ENCODE measurements at regions not wholly inside any gene's neighbourhood (a gene's known extent, or its start where the extent isn't known, plus 50 kb on each side); places are given as distances from the start of the nearest gene placed in this dataset.

DNA sequence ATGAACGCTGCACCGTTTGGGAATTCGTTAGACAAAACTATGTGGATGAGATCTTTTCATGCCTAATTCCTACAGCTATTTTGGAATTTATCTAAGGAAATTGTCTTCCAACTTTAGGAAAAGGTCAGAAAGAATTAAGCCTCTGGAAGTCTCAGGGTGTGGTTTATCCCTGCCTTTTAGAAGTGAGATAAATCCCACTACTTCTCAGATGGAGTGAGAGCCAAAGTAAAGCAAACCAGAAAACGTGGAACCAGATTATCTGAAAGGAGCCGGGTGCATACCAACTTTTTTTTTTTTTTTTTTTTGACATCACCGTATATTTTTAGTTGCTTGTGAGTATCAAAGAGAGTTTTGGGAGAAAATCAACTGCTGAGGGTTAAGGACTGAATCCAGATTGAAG is 79.6 kb downstream of the VCX2 start:
- in situ Hi-C loops (cut with HindIII; ENCODE audit: low pct_unique_long_range_greater_than_20kb, low sequenced_read_pairs) (no loop called here), intact Hi-C loops (cut with micrococcal nuclease; ENCODE audit: unreplicated experiment) (no loop called here)
- no TSS peak for BruUV-seq (replicated peaks)

DNA sequence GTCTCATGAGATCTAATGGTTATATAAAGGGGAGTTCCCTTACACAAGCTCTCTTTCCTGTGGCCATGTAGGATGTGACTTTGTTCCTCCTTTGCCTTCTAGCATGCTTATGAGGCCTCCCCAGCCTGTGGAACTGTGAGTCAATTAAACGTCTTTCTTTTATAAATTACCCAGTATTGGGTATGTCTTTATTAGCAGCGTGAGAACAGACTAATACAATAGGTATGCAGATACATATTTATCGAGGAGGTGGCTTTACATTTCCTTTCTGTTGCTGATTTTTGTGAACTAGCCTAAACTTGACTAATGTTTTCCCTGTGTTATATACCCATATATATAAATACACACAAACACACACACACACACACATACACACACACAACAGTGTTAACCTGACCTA is 80.2 kb downstream of the VCX2 start:
- intact Hi-C loops (cut with micrococcal nuclease; ENCODE audit: unreplicated experiment) (no loop called here), in situ Hi-C loops (cut with HindIII; ENCODE audit: low pct_unique_long_range_greater_than_20kb, low sequenced_read_pairs) (no loop called here)
- H3K9me3 ChIP-seq (ENCODE audit: control insufficient read depth, insufficient read depth, low read depth, low read length), result no peaks in the 10 kb centered on the region
- DNase-seq (ENCODE audit: low read depth, low spot score) (no peak), ATAC-seq (no peak)
- no peaks in the 10 kb centered on the region for H3K27me3 ChIP-seq (ENCODE audit: control insufficient read depth, insufficient read depth, low read length)
- no peaks in the 10 kb centered on the region for H3K4me1 ChIP-seq (ENCODE audit: control insufficient read depth, insufficient read depth, low read length)
- TF ChIP-seq POLR2AphosphoS5 (IDR thresholded peaks at IDR 0.05; ENCODE audit: low read depth, low read length), result no peak
- TF ChIP-seq, protein P1, sequence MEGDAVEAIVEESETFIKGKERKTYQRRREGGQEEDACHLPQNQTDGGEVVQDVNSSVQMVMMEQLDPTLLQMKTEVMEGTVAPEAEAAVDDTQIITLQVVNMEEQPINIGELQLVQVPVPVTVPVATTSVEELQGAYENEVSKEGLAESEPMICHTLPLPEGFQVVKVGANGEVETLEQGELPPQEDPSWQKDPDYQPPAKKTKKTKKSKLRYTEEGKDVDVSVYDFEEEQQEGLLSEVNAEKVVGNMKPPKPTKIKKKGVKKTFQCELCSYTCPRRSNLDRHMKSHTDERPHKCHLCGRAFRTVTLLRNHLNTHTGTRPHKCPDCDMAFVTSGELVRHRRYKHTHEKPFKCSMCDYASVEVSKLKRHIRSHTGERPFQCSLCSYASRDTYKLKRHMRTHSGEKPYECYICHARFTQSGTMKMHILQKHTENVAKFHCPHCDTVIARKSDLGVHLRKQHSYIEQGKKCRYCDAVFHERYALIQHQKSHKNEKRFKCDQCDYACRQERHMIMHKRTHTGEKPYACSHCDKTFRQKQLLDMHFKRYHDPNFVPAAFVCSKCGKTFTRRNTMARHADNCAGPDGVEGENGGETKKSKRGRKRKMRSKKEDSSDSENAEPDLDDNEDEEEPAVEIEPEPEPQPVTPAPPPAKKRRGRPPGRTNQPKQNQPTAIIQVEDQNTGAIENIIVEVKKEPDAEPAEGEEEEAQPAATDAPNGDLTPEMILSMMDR (IDR thresholded peaks at IDR 0.05), result no peak
- TF ChIP-seq SIN3A (IDR thresholded peaks at IDR 0.05; ENCODE audit: borderline replicate concordance, insufficient read depth, low read depth, low read length), result no peak
- TF ChIP-seq TCF7L2 (IDR thresholded peaks at IDR 0.05; ENCODE audit: low read depth, low read length), result no peak
- TF ChIP-seq, protein P2, sequence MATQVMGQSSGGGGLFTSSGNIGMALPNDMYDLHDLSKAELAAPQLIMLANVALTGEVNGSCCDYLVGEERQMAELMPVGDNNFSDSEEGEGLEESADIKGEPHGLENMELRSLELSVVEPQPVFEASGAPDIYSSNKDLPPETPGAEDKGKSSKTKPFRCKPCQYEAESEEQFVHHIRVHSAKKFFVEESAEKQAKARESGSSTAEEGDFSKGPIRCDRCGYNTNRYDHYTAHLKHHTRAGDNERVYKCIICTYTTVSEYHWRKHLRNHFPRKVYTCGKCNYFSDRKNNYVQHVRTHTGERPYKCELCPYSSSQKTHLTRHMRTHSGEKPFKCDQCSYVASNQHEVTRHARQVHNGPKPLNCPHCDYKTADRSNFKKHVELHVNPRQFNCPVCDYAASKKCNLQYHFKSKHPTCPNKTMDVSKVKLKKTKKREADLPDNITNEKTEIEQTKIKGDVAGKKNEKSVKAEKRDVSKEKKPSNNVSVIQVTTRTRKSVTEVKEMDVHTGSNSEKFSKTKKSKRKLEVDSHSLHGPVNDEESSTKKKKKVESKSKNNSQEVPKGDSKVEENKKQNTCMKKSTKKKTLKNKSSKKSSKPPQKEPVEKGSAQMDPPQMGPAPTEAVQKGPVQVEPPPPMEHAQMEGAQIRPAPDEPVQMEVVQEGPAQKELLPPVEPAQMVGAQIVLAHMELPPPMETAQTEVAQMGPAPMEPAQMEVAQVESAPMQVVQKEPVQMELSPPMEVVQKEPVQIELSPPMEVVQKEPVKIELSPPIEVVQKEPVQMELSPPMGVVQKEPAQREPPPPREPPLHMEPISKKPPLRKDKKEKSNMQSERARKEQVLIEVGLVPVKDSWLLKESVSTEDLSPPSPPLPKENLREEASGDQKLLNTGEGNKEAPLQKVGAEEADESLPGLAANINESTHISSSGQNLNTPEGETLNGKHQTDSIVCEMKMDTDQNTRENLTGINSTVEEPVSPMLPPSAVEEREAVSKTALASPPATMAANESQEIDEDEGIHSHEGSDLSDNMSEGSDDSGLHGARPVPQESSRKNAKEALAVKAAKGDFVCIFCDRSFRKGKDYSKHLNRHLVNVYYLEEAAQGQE (IDR thresholded peaks at IDR 0.05; ENCODE audit: insufficient read depth in 1 of 2, low read depth in 2 of 2, low read length in 1 of 2), result no peak
- H3K4me3 ChIP-seq (ENCODE audit: low read depth in 2 of 2, low read length in 2 of 2), result no peak overlapping the region
- BruUV-seq (replicated peaks), result no TSS peak
- POLR2A ChIA-PET, result no interaction called here
- CTCF ChIA-PET, result no interaction called here
- no peaks in the 10 kb centered on the region for H3K36me3 ChIP-seq (ENCODE audit: control insufficient read depth, insufficient read depth, low read length)
- H3K27ac ChIP-seq (ENCODE audit: low read length), result no peak overlapping the region

More for the DNA sequence above, 79.6 kb downstream of the VCX2 start:
- no peaks in the 10 kb centered on the region for H3K36me3 ChIP-seq (ENCODE audit: control insufficient read depth, insufficient read depth, low read length)
- TF ChIP-seq POLR2AphosphoS5 (IDR thresholded peaks at IDR 0.05; ENCODE audit: low read depth, low read length) (no peak), SIN3A (IDR thresholded peaks at IDR 0.05; ENCODE audit: borderline replicate concordance, insufficient read depth, low read depth, low read length) (no peak), TCF7L2 (IDR thresholded peaks at IDR 0.05; ENCODE audit: low read depth, low read length) (no peak)
- TF ChIP-seq, protein P2 (IDR thresholded peaks at IDR 0.05; ENCODE audit: insufficient read depth in 1 of 2, low read depth in 2 of 2, low read length in 1 of 2), result no peak
- TF ChIP-seq, protein P1 (IDR thresholded peaks at IDR 0.05), result no peak
- ChIA-PET POLR2A (no interaction called here), CTCF (no interaction called here)
- no peaks in the 10 kb centered on the region for H3K27me3 ChIP-seq (ENCODE audit: control insufficient read depth, insufficient read depth, low read length)
- no peak for DNase-seq (ENCODE audit: low read depth, low spot score)
- no peaks in the 10 kb centered on the region for H3K4me1 ChIP-seq (ENCODE audit: control insufficient read depth, insufficient read depth, low read length)
- H3K9me3 ChIP-seq (ENCODE audit: control insufficient read depth, insufficient read depth, low read depth, low read length), result no peaks in the 10 kb centered on the region
- H3K4me3 ChIP-seq (ENCODE audit: low read depth in 2 of 2, low read length in 2 of 2), result no peak overlapping the region
- H3K27ac ChIP-seq (ENCODE audit: low read length), result no peak overlapping the region
- no peak for ATAC-seq
